ENCODE measurements at regions not wholly inside any gene's neighbourhood (a gene's known extent, or its start where the extent isn't known, plus 50 kb on each side); places are given as distances from the start of the nearest gene placed in this dataset.

DNA sequence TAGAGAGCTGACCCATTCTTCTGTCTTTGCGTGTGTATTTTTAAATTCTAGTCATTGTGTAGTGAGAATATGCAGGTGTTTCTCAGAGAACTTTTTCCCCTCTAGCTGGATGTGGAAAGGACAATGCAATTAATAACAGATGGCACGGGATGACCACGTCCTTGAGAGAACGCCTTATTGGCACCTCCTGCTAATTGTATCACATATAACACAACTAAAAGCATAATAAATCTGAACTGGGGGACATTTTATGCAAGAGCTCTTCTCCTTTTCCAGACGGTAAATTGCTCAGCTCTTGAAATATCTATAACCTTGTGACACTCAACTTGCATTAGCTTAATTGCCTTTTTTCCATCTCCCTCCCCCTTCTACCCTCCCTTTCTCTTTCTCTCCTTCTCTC lies 62.9 kb upstream of the IZUMO3 start:
- DNase-seq: no peak

DNA sequence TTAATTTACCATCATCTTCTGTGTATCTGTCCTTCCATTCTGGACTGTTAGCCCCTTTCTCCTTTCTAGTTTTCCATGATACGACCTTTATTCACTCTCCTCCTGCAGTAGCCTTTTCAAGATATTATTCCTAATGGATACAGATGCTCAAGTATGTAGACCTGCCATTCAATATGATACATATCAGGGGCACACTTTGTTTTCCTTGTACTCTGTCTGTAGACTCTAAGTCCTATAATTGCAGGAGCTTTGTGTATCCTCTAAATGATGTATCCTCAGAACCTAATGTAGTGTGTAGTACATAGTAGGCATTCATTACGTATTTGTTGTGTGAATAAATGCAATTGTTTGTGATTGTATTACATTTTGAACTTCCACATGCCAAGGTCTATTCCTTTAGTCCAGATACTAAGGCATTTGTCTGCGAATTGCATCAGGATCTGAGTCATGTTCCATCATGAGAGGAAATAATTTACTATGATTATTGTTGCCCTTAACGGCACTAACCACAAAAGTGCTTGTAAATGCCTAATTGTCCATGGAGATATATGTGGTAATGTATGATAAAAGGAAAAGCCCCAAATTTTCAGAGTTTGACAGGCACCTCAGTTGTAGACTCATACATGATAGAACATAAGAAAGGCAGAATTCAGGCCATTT lies 57.1 kb upstream of the IZUMO3 start:
- DNase-seq: no peak

All from NCI-H146 (cell line).